ENCODE measurements at regions not wholly inside any gene's neighbourhood (a gene's known extent, or its start where the extent isn't known, plus 50 kb on each side); places are given as distances from the start of the nearest gene placed in this dataset.

DNA sequence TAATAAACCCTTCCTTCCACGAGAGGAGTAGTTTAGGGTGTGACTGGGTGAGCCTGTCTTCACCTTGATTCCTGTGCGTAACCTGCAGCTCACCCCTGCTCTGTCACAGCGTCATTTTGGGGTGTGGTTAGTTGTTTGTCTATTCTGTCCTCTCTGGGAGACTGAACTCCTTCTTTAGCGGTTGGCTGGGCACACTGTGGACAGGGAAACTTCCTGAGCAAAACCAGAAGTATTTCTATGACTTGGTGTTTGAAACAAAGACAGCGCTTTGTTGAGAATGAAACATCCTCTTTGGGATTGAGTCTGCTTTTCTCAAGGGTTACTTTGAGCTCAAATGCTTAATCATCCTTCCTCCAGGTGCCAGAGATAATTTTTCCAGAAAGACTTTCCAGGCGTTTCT, 270.7 kb downstream of the HRH4 start (continued):
- TF ChIP-seq GTF2F1 (IDR thresholded peaks at IDR 0.05; ENCODE audit: borderline replicate concordance, low read depth, low read length) (no peak), KDM5A (IDR thresholded peaks at IDR 0.05; ENCODE audit: low read length) (no peak), RBBP5 (IDR thresholded peaks at IDR 0.05; ENCODE audit: borderline replicate concordance, low read depth, low read length) (no peak), CREB1 (IDR thresholded peaks at IDR 0.05) (no peak)
